ENCODE measurements at regions not wholly inside any gene's neighbourhood (a gene's known extent, or its start where the extent isn't known, plus 50 kb on each side); places are given as distances from the start of the nearest gene placed in this dataset.

DNA sequence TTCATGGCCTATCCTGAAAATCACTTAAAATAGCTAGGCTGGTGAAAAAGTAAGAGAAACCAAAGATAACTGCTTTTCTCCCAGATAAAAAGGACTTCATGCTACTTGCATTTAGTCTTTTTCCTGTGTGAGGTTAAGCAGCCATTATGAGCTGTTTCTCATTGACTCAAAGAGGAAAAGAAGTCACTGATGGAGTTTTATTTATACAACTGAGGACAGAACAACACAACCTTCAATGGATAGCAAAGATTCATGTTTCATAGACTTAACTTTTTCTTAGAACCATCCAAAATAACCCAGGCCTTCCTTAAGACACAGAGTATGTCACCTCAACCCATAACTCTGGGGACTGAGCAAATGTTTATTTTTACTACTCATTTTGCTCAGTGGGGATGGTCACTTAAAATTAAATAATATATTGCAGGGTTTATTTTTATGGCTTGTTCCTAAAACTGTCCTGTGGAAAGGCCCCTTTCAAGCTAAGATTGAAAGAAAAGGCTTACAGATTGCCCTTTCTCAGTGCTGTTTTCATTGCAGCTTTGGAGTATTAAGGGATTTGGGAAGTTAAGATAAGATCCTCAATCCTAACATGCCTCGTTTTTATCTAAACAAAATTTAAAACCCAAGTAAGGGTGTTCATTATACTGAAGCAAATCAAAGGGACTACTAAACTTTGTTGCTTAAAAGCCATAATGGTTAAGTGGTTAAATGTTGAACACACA lies 252.6 kb upstream of the MAD2L1 start:
- Histone ChIP-seq H3K27me3 (no peaks in the 10 kb centered on the region), H3K4me1 (no peaks in the 10 kb centered on the region), H3K27ac (no peak overlapping the region), H3K36me3 (no peaks in the 10 kb centered on the region), H3K9me3 (no peaks in the 10 kb centered on the region), H3K4me3 (no peak overlapping the region)
- TF ChIP-seq, protein P1, sequence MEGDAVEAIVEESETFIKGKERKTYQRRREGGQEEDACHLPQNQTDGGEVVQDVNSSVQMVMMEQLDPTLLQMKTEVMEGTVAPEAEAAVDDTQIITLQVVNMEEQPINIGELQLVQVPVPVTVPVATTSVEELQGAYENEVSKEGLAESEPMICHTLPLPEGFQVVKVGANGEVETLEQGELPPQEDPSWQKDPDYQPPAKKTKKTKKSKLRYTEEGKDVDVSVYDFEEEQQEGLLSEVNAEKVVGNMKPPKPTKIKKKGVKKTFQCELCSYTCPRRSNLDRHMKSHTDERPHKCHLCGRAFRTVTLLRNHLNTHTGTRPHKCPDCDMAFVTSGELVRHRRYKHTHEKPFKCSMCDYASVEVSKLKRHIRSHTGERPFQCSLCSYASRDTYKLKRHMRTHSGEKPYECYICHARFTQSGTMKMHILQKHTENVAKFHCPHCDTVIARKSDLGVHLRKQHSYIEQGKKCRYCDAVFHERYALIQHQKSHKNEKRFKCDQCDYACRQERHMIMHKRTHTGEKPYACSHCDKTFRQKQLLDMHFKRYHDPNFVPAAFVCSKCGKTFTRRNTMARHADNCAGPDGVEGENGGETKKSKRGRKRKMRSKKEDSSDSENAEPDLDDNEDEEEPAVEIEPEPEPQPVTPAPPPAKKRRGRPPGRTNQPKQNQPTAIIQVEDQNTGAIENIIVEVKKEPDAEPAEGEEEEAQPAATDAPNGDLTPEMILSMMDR (IDR thresholded peaks at IDR 0.05), result no peak
- TF ChIP-seq POLR2A (IDR thresholded peaks at IDR 0.05), result no peak
- no peak for DNase-seq

DNA sequence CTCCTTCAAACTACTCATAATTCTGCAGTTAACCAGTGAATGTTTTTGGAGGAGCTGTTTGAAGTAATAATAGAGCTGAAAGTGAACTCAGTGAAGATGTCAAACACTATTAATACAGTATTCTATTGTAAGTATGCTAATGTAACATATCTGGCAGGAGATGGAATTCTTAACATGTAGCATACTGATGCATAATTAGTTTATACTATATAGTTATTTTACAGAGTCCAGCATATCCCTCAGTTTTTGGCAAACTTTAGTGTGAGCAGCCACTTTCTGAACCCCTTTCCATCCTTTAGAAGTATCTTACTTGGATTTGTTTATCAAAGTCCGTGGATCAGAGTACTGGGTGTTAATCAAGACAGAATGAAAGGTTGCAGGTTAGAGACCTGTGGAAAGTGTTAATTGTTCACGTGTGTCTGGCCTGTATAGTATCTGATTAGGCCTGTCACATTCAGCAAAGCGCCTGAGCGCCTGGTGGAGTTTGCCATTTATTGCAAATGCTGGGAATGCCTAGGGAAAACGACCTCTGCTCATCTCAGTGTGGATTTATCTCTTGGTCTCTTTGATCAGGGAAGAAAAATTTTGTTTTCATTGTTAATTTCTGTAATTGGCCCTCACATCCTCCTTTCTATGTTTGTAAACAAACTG lies 251.7 kb upstream of the MAD2L1 start:
- no peak for TF ChIP-seq POLR2A (IDR thresholded peaks at IDR 0.05)
- TF ChIP-seq, protein P1 (IDR thresholded peaks at IDR 0.05), result no peak
- Histone ChIP-seq H3K4me1 (no peaks in the 10 kb centered on the region), H3K27me3 (no peaks in the 10 kb centered on the region), H3K9me3 (no peaks in the 10 kb centered on the region), H3K27ac (no peak overlapping the region), H3K4me3 (no peak overlapping the region), H3K36me3 (no peaks in the 10 kb centered on the region)
- no peak for DNase-seq

DNA sequence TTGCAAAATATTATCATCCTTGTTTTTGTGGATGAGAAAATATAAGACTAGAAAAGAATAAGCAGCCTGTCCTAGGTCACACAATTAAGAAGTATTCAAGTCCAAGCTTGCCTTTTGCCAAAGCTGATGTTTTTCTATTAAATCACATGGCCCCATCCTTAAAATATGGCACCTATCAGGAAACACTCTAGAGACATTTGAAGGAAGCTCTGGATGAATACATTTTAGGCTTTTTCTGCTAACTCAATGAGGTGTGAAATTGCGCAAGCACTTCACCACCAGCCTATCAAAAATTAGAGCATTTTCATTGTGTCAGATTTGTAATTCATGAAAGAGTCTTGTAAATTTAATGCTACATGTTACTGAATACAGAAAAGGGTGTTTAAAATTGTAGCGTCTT lies 251.1 kb upstream of the MAD2L1 start:
- Histone ChIP-seq H3K4me1 (no peaks in the 10 kb centered on the region), H3K4me3 (no peak overlapping the region), H3K9me3 (no peaks in the 10 kb centered on the region), H3K27me3 (no peaks in the 10 kb centered on the region), H3K27ac (no peak overlapping the region), H3K36me3 (no peaks in the 10 kb centered on the region)
- TF ChIP-seq, protein P1 (IDR thresholded peaks at IDR 0.05), result no peak
- TF ChIP-seq POLR2A (IDR thresholded peaks at IDR 0.05), result no peak
- DNase-seq, result no peak

DNA sequence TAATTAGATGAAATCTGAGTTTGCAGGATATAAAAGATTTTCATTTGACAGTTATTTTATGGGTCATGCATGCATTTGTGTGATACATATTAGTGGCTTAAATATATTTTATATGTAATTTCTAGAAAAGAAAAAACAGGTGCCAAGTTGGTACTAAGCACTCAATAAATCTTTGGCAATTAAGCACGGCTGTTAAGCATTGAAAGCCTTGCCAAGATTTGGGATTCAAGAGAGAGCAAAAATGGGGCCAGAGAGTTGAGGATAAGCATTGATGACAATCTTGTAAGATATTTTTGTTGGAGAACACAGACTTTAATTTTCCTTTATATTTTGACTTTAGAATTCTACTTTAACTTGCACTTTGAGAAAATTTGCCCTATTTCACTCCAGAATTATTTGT lies 249.8 kb upstream of the MAD2L1 start:
- no peak for DNase-seq
- TF ChIP-seq, protein P1 (IDR thresholded peaks at IDR 0.05), result no peak
- TF ChIP-seq POLR2A (IDR thresholded peaks at IDR 0.05), result no peak
- Histone ChIP-seq H3K27me3 (no peaks in the 10 kb centered on the region), H3K9me3 (no peaks in the 10 kb centered on the region), H3K27ac (no peak overlapping the region), H3K4me1 (no peaks in the 10 kb centered on the region), H3K36me3 (no peaks in the 10 kb centered on the region), H3K4me3 (no peak overlapping the region)

DNA sequence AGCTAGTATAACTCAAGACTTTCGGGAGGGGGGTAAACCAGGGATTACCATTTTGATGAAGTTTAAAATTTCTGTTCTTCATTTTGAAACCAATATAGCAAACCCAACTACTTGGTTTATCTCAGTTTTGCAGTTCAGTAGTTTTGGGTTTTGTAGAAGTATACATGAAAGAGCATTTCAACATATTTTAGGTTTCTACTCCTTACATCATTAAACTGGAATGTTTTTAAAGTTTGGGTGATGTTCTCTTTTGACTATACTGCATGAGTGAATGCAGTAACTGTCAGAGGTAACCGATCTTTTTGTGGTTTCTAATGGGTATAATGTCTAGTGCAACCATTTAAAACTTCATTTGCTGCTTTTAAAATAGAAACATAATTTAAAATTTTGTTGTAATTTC lies 248.3 kb upstream of the MAD2L1 start:
- Histone ChIP-seq H3K4me3 (no peak overlapping the region), H3K36me3 (no peaks in the 10 kb centered on the region), H3K27me3 (no peaks in the 10 kb centered on the region), H3K9me3 (no peaks in the 10 kb centered on the region), H3K4me1 (no peaks in the 10 kb centered on the region), H3K27ac (no peak overlapping the region)
- DNase-seq, result no peak
- TF ChIP-seq, protein P1 (IDR thresholded peaks at IDR 0.05), result no peak
- TF ChIP-seq POLR2A (IDR thresholded peaks at IDR 0.05), result no peak
